Upper lobe of right lung (tissue), 1 donor: ENCODE measurements at regions not wholly inside any gene's neighbourhood (a gene's known extent, or its start where the extent isn't known, plus 50 kb on each side); places are given as distances from the start of the nearest gene placed in this dataset.
"Not testable (repeated sequence)": the region's sequence is repeated elsewhere in the genome, so short reads cannot be mapped to it uniquely, and the experiment has no call there.

Experiments
- ATAC-seq: fragments of 200-7000 bp; cut with Tn5 transposase; one replicate; pipeline ENCODE4 v1.9.1; 2020; ENCODE audit warnings: mild to moderate bottlenecking, moderate library complexity
- DNase-seq: peaks from one replicate; pipeline ENCODE4 v3.0.0-alpha.2; 2020
- H3K27ac ChIP-seq: fragments of 200-600 bp; one replicate; pipeline ENCODE4 v1.8.0; 2022
- H3K27me3 ChIP-seq: fragments of 200-600 bp; one replicate; pipeline ENCODE4 v1.8.0; 2022; ENCODE audit warnings: mild to moderate bottlenecking
- H3K36me3 ChIP-seq: fragments of 200-600 bp; one replicate; pipeline ENCODE4 v1.8.0; 2022
- H3K4me1 ChIP-seq: fragments of 200-600 bp; one replicate; pipeline ENCODE4 v1.8.0; 2022
- H3K4me3 ChIP-seq: fragments of 200-600 bp; one replicate; pipeline ENCODE4 v1.8.0; 2022; ENCODE audit warnings: mild to moderate bottlenecking
- H3K9me3 ChIP-seq: fragments of 200-600 bp; one replicate; pipeline ENCODE4 v1.8.0; 2022
- intact Hi-C: fragments of 100-400 bp; cut with DNase I; formaldehyde crosslinking; loops from one replicate; pipeline ENCODE4 v1.11.0; 2022
- TF ChIP-seq, protein P1 (sequence below): fragments of 200-600 bp; IDR thresholded peaks from one replicate; pipeline ENCODE4 v1.8.0; 2022; ENCODE audit warnings: antibody characterized with exemption
- donor health status: DM: no; HTN: yes; CAD: no; lungs with severe emphysema.

- H3K9me3 ChIP-seq = no peaks in the 10 kb centered on the region
- no peak overlapping the region for H3K4me3 ChIP-seq
- no peak for DNase-seq
- H3K27me3 ChIP-seq = peaks cover 4% of the 10 kb centered on the region
- ATAC-seq = no peak
- no peaks in the 10 kb centered on the region for H3K36me3 ChIP-seq
- intact Hi-C loops = no loop called here
- H3K4me1 ChIP-seq = no peaks in the 10 kb centered on the region
- no peak overlapping the region for H3K27ac ChIP-seq
- TF ChIP-seq, protein P1, sequence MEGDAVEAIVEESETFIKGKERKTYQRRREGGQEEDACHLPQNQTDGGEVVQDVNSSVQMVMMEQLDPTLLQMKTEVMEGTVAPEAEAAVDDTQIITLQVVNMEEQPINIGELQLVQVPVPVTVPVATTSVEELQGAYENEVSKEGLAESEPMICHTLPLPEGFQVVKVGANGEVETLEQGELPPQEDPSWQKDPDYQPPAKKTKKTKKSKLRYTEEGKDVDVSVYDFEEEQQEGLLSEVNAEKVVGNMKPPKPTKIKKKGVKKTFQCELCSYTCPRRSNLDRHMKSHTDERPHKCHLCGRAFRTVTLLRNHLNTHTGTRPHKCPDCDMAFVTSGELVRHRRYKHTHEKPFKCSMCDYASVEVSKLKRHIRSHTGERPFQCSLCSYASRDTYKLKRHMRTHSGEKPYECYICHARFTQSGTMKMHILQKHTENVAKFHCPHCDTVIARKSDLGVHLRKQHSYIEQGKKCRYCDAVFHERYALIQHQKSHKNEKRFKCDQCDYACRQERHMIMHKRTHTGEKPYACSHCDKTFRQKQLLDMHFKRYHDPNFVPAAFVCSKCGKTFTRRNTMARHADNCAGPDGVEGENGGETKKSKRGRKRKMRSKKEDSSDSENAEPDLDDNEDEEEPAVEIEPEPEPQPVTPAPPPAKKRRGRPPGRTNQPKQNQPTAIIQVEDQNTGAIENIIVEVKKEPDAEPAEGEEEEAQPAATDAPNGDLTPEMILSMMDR = no peak
Observed at GRCh38 chr1:30219675-30220074, 503.7 kb downstream of the MATN1 start.

GRCh38 chr1:30218438-30218837 lies 504.9 kb downstream of the MATN1 start:
- TF ChIP-seq, protein P1 = no peak
- Histone ChIP-seq H3K36me3 (no peaks in the 10 kb centered on the region), H3K4me3 (no peak overlapping the region), H3K27me3 (peaks cover 4% of the 10 kb centered on the region), H3K27ac (no peak overlapping the region), H3K4me1 (no peaks in the 10 kb centered on the region), H3K9me3 (no peaks in the 10 kb centered on the region)
- DNase-seq = no peak
- intact Hi-C loops = no loop called here
- no peak for ATAC-seq

DNA sequence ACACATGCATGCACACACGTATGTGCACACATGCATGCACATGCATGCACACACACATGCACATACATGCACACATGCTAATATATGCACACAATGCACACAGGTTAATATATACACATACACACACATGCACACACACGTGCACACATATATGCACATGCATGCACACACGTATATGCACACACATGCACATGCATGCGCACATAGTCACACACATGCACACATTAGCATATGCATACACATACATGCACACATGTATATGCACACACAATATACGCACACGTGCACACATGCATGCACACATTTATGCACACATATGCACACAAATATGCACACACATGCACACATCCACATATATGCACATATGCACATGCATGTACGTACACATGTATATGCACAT lies 506.8 kb downstream of the MATN1 start:
- H3K4me3 ChIP-seq = no peak overlapping the region
- intact Hi-C loops = no loop called here
- TF ChIP-seq, protein P1 = no peak
- ATAC-seq (no peak), DNase-seq (no peak)
- H3K36me3 ChIP-seq = no peaks in the 10 kb centered on the region
- H3K9me3 ChIP-seq = no peaks in the 10 kb centered on the region
- H3K4me1 ChIP-seq = no peaks in the 10 kb centered on the region
- H3K27ac ChIP-seq = no peak overlapping the region
- H3K27me3 ChIP-seq = peaks cover 4% of the 10 kb centered on the region

DNA sequence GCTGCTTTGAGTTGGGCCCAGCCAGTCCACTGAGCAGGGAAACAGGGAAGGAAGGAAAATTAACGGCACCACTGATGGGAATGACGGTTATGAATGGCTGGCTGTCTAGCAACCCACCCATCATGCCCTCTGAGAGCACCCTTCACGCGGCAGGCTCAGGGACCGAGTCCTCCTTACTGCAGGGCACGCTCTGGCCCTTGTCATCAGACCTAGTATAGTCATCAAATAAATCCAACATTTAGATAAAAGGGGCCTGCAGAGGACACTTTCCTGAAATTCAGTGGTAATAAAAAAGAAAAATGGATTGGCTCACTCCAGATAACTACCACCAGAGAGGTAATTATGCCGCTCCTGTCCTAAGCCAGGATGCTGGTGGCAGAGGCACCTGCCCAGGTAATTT lies 509.4 kb downstream of the MATN1 start:
- peaks cover 4% of the 10 kb centered on the region for H3K27me3 ChIP-seq
- H3K9me3 ChIP-seq = no peaks in the 10 kb centered on the region
- no peak overlapping the region for H3K4me3 ChIP-seq
- H3K36me3 ChIP-seq = no peaks in the 10 kb centered on the region
- intact Hi-C loops = no loop called here
- no peak overlapping the region for H3K27ac ChIP-seq
- H3K4me1 ChIP-seq = no peaks in the 10 kb centered on the region
- DNase-seq = no peak
- ATAC-seq = no peak
- TF ChIP-seq, protein P1 = no peak

DNA sequence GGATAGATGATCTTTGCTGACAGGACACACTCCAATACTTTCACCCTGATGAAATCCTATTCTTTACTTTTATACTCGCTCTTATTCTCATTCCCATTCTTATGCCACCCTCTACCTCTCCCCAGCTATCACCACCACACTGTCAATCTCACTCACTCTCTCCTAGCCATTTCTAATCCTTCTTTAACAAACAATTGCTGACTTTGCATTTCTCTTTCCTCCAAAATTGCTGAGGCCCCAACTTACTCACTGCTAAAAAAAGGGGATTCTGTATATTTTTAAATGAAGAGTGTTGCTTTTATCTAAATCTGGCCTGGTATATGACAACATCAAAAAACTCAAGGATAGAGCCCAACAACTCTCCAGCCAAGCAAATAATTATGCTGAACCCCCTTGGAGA lies 515.4 kb downstream of the MATN1 start:
- H3K9me3 ChIP-seq, H3K27ac ChIP-seq, H3K36me3 ChIP-seq, H3K27me3 ChIP-seq, H3K4me1 ChIP-seq, intact Hi-C loops, H3K4me3 ChIP-seq, ATAC-seq, DNase-seq: not testable (repeated sequence)

GRCh38 chr1:30206631-30207030 lies 516.8 kb downstream of the MATN1 start:
- ATAC-seq, H3K9me3 ChIP-seq, H3K27ac ChIP-seq, H3K4me1 ChIP-seq, DNase-seq, intact Hi-C loops, H3K36me3 ChIP-seq, H3K4me3 ChIP-seq, H3K27me3 ChIP-seq: not testable (repeated sequence)

DNA sequence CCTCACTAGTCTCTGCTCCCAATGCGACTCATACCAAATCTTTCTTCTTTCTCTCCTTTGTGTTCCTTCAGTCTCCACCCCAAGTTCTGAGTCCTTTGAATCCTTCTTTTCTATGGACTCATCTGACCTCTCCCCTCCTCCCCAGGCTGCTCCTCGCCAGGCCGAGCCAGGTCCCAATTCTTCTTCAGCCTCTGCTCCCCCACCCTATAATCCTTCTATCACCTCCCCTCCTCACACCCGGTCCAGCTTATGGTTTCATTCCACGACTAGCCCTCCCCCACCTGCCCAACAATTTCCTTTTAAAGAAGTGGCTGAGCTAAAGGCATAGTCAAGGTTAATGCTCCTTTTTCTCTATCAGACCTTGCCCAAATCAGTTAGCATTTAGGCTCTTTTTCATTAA lies 518.5 kb downstream of the MATN1 start:
- H3K4me3 ChIP-seq, H3K9me3 ChIP-seq, H3K27me3 ChIP-seq, H3K4me1 ChIP-seq, H3K36me3 ChIP-seq, DNase-seq, ATAC-seq, H3K27ac ChIP-seq, intact Hi-C loops: not testable (repeated sequence)
